ENCODE measurements at regions not wholly inside any gene's neighbourhood (a gene's known extent, or its start where the extent isn't known, plus 50 kb on each side); places are given as distances from the start of the nearest gene placed in this dataset.
"Not testable (repeated sequence)": the region's sequence is repeated elsewhere in the genome, so short reads cannot be mapped to it uniquely, and the experiment has no call there.

- no peak for DNase-seq (ENCODE audit: low read depth)
Measured at GRCh38 chr12:28771968-28772367, 377.1 kb upstream of the FAR2 start.

GRCh38 chr12:28775556-28775955 lies 373.5 kb upstream of the FAR2 start:
- DNase-seq (ENCODE audit: low read depth) = no peak

- no peak for DNase-seq (ENCODE audit: low read depth)
Measured at GRCh38 chr12:28776220-28776619, 372.9 kb upstream of the FAR2 start.

GRCh38 chr12:28776913-28777422 lies 372.1 kb upstream of the FAR2 start:
- no peak for DNase-seq (ENCODE audit: low read depth)

GRCh38 chr12:28777603-28778365 lies 371.3 kb upstream of the FAR2 start:
- no peak for DNase-seq (ENCODE audit: low read depth)

GRCh38 chr12:28780096-28780495 lies 369.0 kb upstream of the FAR2 start:
- DNase-seq (ENCODE audit: low read depth) = peak; percentile 20

GRCh38 chr12:28780960-28781359 lies 368.1 kb upstream of the FAR2 start:
- DNase-seq (ENCODE audit: low read depth) = no peak

DNA sequence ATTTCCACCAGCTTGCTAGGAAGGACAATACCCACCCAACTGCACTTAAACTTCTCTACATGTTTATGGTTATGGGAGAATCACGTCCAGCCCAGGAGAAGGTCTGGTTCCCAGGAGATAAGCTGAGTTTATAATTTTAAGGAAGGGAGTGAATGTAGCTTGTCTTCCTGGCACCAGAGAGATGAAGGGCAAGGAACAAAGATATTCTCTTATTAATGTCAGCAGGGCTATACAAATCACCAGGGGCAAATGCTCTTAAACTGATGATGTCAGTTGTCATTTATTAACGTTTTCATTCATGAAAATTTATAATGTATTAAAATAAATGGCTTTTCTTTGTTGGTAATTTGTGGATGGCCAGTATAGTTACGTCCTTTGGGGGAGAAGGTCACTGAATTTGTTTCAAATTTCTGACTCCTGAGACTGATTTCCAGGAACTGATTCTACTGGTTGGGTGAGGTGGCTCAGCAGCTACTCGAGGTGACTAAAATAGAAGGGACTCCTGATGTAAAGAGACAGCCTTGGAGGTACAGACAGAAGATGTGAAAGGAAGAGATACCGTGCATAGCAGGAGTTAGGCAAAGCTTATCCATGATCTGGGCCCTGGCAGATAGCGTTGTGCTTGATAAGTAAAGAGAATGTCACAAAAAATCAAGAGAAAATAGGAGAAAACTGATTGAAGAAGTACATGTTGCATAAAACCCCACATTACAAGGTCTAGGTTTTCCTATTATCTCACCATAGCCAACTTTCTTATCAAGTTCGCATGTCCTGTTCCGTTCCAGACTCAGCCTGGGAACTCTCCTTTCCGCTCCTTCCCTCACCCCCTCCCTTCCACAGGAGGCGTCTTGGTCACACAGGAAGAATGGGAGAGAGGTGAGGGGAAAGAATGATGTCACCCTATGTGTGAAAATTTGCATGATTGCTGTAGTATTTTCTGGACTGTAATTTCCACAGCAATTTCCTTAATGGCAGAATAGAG lies 367.1 kb upstream of the FAR2 start:
- no peak for DNase-seq (ENCODE audit: low read depth)

- no peak for DNase-seq (ENCODE audit: low read depth)
Measured at GRCh38 chr12:28782812-28783211, 366.3 kb upstream of the FAR2 start.

GRCh38 chr12:28787151-28787550 lies 361.9 kb upstream of the FAR2 start:
- DNase-seq (ENCODE audit: low read depth) = no peak

DNA sequence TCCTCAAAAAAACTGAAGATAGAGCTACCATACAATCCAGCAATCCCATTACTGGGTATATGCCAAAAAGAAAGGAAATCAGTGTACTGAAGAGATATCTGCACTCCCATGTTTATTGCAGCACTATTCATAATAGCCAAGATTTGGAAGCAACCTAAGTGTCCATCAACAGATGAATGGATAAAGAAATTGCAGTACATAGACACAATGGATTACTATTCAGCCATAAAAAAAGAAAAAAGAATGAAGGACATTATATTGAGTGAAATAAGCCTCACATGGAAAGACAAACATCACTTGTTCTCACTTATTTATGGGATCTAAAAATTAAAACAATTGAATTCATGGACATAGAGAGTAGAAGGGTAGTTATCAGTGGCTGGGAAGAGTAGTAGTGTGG lies 360.8 kb upstream of the FAR2 start:
- not testable (repeated sequence) for DNase-seq (ENCODE audit: low read depth)

- no peak for DNase-seq (ENCODE audit: low read depth)
Measured at GRCh38 chr12:28793581-28794151, 355.4 kb upstream of the FAR2 start.

DNA sequence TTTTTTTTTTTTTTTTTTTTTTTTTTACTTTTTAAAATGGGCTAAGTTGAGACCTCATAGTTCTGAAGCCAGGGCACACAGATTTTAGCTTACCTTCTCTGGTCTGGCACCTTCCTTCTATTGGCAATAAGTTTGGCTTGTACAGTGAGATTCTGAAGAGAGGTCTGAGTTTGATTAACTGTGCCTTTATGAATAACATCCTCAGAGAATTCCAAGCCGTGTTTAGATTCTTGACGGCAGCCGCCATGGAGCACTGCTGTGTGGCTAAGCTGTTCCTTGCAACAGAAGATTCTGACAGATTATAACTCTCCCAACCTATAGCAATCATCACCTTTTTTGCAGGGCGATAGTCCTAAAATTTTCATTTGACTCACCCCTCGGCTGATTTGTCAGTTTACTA lies 354.9 kb upstream of the FAR2 start:
- DNase-seq (ENCODE audit: low read depth) = no peak

GRCh38 chr12:28794786-28795185 lies 354.3 kb upstream of the FAR2 start:
- DNase-seq (ENCODE audit: low read depth) = no peak

- no peak for DNase-seq (ENCODE audit: low read depth)
Measured at GRCh38 chr12:28795311-28795710, 353.8 kb upstream of the FAR2 start.

- no peak for DNase-seq (ENCODE audit: low read depth)
Measured at GRCh38 chr12:28799348-28799747, 349.7 kb upstream of the FAR2 start.

GRCh38 chr12:28800129-28800528 lies 348.9 kb upstream of the FAR2 start:
- DNase-seq (ENCODE audit: low read depth) = no peak

GRCh38 chr12:28802706-28803438 lies 346.2 kb upstream of the FAR2 start:
- no peak for DNase-seq (ENCODE audit: low read depth)

DNA sequence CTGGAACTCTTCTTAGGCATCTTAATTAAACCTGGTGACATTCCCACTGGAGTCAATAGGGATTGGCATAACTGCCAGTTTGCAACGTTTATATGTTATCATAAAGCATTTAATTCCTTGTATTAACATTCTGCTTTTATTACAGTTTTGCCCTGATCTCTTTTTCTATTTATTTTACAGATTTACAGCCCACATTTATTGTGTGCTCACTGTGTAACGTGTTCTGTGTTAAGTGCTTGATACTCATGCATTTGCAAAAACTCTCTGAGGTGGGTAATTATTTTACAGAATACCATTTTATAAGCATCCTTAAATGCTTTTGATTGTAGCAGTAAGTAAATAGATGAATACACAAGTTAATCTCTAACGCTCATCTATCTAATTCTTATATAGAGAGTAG lies 341.5 kb upstream of the FAR2 start:
- DNase-seq (ENCODE audit: low read depth) = no peak

- no peak for DNase-seq (ENCODE audit: low read depth)
Measured at GRCh38 chr12:28811457-28811856, 337.6 kb upstream of the FAR2 start.

- no peak for DNase-seq (ENCODE audit: low read depth)
Measured at GRCh38 chr12:28814246-28814645, 334.8 kb upstream of the FAR2 start.

GRCh38 chr12:28817524-28817923 lies 331.6 kb upstream of the FAR2 start:
- DNase-seq (ENCODE audit: low read depth) = no peak

Data from GM04504 (cell line).